Transverse colon (tissue), 4 donors: ENCODE measurements at regions not wholly inside any gene's neighbourhood (a gene's known extent, or its start where the extent isn't known, plus 50 kb on each side); places are given as distances from the start of the nearest gene placed in this dataset.

Source experiments
- DNase-seq: peaks from one replicate; pipeline ENCODE4 v3.0.0-alpha.2; 2019
- H3K27ac ChIP-seq, 4 donors: fragments of 200-600 bp; sonication (generic); 2 replicates each; pipeline ENCODE4 v1.5.1; 2016 to 2018; ENCODE audit warnings: inconsistent platforms in 4 of 4
- H3K27me3 ChIP-seq: fragments of 200-600 bp; sonication (generic); 2 replicates; pipeline ENCODE4 v1.5.1; 2017; ENCODE audit warnings: inconsistent platforms
- H3K36me3 ChIP-seq, 4 donors: fragments of 200-600 bp; sonication (generic); 2 replicates each; pipeline ENCODE4 v1.5.1; 2017 to 2019; ENCODE audit warnings: inconsistent platforms in 4 of 4
- H3K4me1 ChIP-seq, 4 donors: fragments of 200-600 bp; sonication (generic); 2 replicates each; pipeline ENCODE4 v1.5.1; 2017 to 2020; ENCODE audit warnings: inconsistent platforms in 4 of 4
- H3K4me3 ChIP-seq, 4 donors: fragments of 200-600 bp; sonication (generic); 1 replicate in 1 of 4; 2 replicates in 3 of 4; pipeline versions ENCODE4 v1.5.1 to v1.6.1; 2017 to 2019; ENCODE audit warnings: inconsistent platforms in 4 of 4
- H3K9me3 ChIP-seq, 2 donors: fragments of 200-600 bp; sonication (generic); 2 replicates each; pipeline ENCODE4 v1.5.1; 2017 to 2019; ENCODE audit warnings: inconsistent platforms in 2 of 2
- EP300 ChIP-seq: sonication (generic); formaldehyde crosslinking; IDR thresholded peaks from one replicate; pipeline ENCODE4 v1.6.1; 2017; ENCODE audit warnings: antibody characterized with exemption, low read depth
- POLR2A ChIP-seq: fragments of 450-650 bp; IDR thresholded peaks from one replicate; pipeline ENCODE4 v1.6.1; 2016; ENCODE audit warnings: antibody characterized with exemption, mild to moderate bottlenecking, moderate library complexity
- POLR2AphosphoS5 ChIP-seq, 3 donors: sonication (generic); formaldehyde crosslinking; IDR thresholded peaks; one replicate each; pipeline ENCODE4 v1.6.1; 2016; ENCODE audit warnings: antibody characterized with exemption in 3 of 3
- WGBS, 2 donors: methylation state at CpG; one replicate each; pipeline ENCODE4 v1.1.5; 2018; ENCODE audit warnings: low coverage in 1 of 2; 5-methylcytosine and 5-hydroxymethylcytosine counted together
- in situ Hi-C, 4 donors: fragments of 200-750 bp; cut with MboI; loops; one replicate each; pipeline versions ENCODE4 v1.15.0 to v1.15.1; 2017; ENCODE audit warnings: low sequenced_read_pairs in 3 of 4, low pct_ligation_motif_present in 1 of 4, low pct_unique_long_range_greater_than_20kb in 1 of 4
- intact Hi-C: fragments of 100-400 bp; cut with DNase I; formaldehyde crosslinking; loops from one replicate; pipeline ENCODE4 v1.15.1; 2023; ENCODE audit warnings: low total_unique reads
- TF ChIP-seq, protein P1 (sequence below), 5 experiments: fragments of 200-600 bp in 3 of 5; fragments of 450-650 bp in 2 of 5; sonication (generic) in 3 of 5; IDR thresholded peaks; 1 replicate in 2 of 5; 2 replicates in 3 of 5; pipeline ENCODE4 v1.5.1; 2016 to 2017; ENCODE audit warnings: antibody characterized with exemption in 5 of 5, inconsistent platforms in 3 of 5, mild to moderate bottlenecking in 2 of 5, moderate library complexity in 1 of 5

DNA sequence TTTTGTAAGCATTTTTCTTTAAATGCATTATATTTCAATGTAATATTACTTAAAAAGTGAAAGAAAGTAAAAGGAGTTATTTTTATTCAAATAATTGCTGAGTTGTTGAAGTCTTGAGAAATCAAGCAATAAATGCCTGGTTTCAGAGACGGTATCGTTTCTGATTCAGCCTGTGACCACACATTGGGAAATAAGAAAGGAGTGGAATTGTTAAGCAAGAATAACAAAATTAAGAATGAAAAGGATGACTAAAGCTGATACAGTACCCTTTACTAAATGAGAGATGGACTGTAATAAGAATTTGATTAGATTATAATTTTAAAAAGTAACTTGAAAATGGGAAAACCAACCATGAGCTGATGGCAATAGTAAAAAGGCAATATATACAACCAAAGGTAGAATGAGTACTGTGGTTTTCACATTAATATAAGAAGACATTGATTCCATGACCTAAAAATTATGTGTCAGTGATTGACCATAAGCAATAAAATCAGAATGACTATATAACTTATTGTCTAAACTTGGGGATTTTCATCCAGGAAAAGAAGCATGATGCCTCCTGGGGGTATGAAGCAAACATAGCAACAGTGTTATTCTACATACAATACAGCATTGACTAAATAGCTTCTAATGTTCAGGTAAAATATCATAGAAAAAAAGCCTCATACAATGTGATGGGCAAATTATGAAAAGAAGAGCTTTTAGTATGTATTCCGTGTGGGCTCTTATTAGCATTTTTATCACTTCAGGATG is 101.9 kb upstream of the PRDM9 start:
- DNase-seq: no peak
- H3K4me3 ChIP-seq: no peak overlapping the region
- 80 to 90% methylated on average over 3 of the region's 3 CpGs for WGBS, 2 donors
- no peaks in the 10 kb centered on the region for H3K4me1 ChIP-seq
- peaks cover 0 to 5% of the 10 kb centered on the region in 2 donors for H3K9me3 ChIP-seq
- intact Hi-C loops: no loop called here
- no peaks in the 10 kb centered on the region for H3K27me3 ChIP-seq
- TF ChIP-seq POLR2A (no peak), POLR2AphosphoS5 (IDR thresholded peaks at IDR 0.05) (no peak), EP300 (no peak)
- TF ChIP-seq, protein P1, sequence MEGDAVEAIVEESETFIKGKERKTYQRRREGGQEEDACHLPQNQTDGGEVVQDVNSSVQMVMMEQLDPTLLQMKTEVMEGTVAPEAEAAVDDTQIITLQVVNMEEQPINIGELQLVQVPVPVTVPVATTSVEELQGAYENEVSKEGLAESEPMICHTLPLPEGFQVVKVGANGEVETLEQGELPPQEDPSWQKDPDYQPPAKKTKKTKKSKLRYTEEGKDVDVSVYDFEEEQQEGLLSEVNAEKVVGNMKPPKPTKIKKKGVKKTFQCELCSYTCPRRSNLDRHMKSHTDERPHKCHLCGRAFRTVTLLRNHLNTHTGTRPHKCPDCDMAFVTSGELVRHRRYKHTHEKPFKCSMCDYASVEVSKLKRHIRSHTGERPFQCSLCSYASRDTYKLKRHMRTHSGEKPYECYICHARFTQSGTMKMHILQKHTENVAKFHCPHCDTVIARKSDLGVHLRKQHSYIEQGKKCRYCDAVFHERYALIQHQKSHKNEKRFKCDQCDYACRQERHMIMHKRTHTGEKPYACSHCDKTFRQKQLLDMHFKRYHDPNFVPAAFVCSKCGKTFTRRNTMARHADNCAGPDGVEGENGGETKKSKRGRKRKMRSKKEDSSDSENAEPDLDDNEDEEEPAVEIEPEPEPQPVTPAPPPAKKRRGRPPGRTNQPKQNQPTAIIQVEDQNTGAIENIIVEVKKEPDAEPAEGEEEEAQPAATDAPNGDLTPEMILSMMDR (IDR thresholded peaks at IDR 0.05): no peak
- no peaks in the 10 kb centered on the region for H3K36me3 ChIP-seq
- in situ Hi-C loops: no loop called here
- H3K27ac ChIP-seq: no peak overlapping the region

DNA sequence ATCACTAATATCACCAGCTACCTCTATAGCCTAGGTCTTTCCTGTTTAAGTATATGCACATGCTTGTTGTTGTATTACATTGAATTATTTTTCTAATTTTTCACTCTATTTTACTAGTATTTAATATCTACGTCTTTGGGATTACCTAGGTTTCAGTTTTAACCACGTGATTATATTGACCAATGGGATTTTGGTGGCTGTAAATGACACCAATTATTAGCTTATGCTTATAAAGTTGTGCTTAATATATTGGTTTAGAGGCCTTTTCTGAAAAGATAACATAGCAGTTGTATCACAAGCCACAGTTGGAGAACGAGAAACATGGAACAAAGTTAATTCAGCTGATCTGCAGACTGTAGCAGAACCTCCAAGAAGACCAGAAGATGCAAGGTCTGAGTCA is 104.8 kb upstream of the PRDM9 start:
- intact Hi-C loops: no loop called here
- 49 to 57% methylated on average over 3 of the region's 3 CpGs for WGBS, 2 donors
- Histone ChIP-seq H3K27me3 (no peaks in the 10 kb centered on the region), H3K36me3 (no peaks in the 10 kb centered on the region), H3K27ac (no peak overlapping the region), H3K4me1 (no peaks in the 10 kb centered on the region), H3K9me3 (peaks cover 0 to 7% of the 10 kb centered on the region in 2 donors), H3K4me3 (no peak overlapping the region)
- in situ Hi-C loops: no loop called here
- TF ChIP-seq, protein P1 (IDR thresholded peaks at IDR 0.05): no peak
- TF ChIP-seq EP300 (no peak), POLR2A (no peak), POLR2AphosphoS5 (IDR thresholded peaks at IDR 0.05) (no peak)
- no peak for DNase-seq

DNA sequence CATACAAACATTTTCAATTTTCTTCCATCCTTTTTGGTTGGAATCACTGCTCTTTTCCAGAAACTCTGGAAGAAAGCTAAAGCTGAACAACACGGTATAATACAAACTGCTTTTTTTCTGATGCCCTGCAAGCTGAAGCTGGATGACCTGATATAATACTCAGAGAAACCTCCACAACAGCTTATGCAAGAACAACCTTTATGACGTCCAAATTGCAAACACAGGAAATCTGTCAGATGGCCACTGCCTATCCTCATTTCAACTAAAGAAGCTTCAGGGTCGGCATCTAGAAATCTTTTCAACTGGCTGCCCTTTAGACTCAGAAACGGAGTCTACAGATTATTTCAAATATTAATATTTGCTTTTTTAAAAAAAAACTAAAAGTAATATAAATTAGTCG is 106.5 kb upstream of the PRDM9 start:
- Histone ChIP-seq H3K27me3 (no peaks in the 10 kb centered on the region), H3K4me3 (no peak overlapping the region), H3K36me3 (no peaks in the 10 kb centered on the region), H3K4me1 (no peaks in the 10 kb centered on the region), H3K9me3 (peaks cover 0 to 3% of the 10 kb centered on the region in 2 donors), H3K27ac (no peak overlapping the region)
- TF ChIP-seq POLR2A (no peak), EP300 (no peak), POLR2AphosphoS5 (IDR thresholded peaks at IDR 0.05) (no peak)
- TF ChIP-seq, protein P1 (IDR thresholded peaks at IDR 0.05): no peak
- in situ Hi-C loops (no loop called here), intact Hi-C loops (no loop called here)
- WGBS, 2 donors: 72 to 77% methylated on average over 5 of the region's 5 CpGs
- DNase-seq: no peak

DNA sequence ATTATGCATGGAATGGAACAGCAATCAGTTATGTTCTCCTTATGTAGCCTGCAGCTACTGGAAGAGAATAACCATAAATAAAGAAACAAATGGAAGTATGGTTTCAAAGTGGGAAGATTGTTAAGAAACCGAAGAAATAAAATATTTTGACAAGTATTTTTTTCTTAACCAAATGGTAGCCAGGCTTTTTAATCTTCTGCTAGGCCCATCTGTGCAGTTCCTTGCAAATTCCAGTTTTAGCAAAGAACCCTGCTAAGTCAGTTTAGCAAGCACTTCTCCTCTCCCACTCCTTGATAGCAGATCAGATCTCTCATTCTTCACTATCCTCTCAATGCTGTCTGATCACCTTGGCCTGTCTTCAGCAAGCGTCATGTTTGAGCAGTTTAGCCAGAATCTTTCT is 111.1 kb upstream of the PRDM9 start:
- Histone ChIP-seq H3K36me3 (no peaks in the 10 kb centered on the region), H3K4me3 (no peak overlapping the region), H3K4me1 (no peaks in the 10 kb centered on the region), H3K27me3 (no peaks in the 10 kb centered on the region), H3K9me3 (peaks cover 0 to 3% of the 10 kb centered on the region in 2 donors), H3K27ac (no peak overlapping the region)
- intact Hi-C loops: no loop called here
- no peak for DNase-seq
- TF ChIP-seq EP300 (no peak), POLR2AphosphoS5 (IDR thresholded peaks at IDR 0.05) (no peak), POLR2A (no peak)
- TF ChIP-seq, protein P1 (IDR thresholded peaks at IDR 0.05): no peak
- in situ Hi-C loops: no loop called here
- WGBS, 2 donors: 72 to 74% methylated on average over 2 of the region's 2 CpGs
